Activated CD4-positive, alpha-beta memory T cell treated with anti-CD3 and anti-CD28 coated beads, Interleukin-2, amount 10 ng/mL, durations not matched to agents 7 days and 5 days (primary cell): ENCODE measurements at regions not wholly inside any gene's neighbourhood (a gene's known extent, or its start where the extent isn't known, plus 50 kb on each side); places are given as distances from the start of the nearest gene placed in this dataset.
"Not testable (repeated sequence)": the region's sequence is repeated elsewhere in the genome, so short reads cannot be mapped to it uniquely, and the experiment has no call there.

Experiments used
- CTCF ChIA-PET: fragments of 350-600 bp; sonication (Branson Sonifier 250); formaldehyde crosslinking; loops from one replicate; lab custom pipeline; 2021; ENCODE audit warnings: antibody characterized with exemption, inconsistent platforms; lab: Charles Lee
- POLR2A ChIA-PET: fragments of 350-600 bp; sonication (Branson Sonifier 250); formaldehyde crosslinking; loops from one replicate; lab custom pipeline; 2021; ENCODE audit warnings: antibody characterized with exemption; lab: Charles Lee
- DNase-seq: peaks from one replicate; pipeline ENCODE4 v3.0.0-alpha.2; 2020
- H3K27ac Mint-ChIP-seq: one replicate; pipeline ENCODE4 v1.8.0; 2021; ENCODE audit warnings: mild to moderate bottlenecking, mixed read lengths
- H3K27me3 Mint-ChIP-seq: one replicate; pipeline ENCODE4 v1.8.0; 2021; ENCODE audit warnings: mixed read lengths
- H3K36me3 Mint-ChIP-seq: one replicate; pipeline ENCODE4 v1.8.0; 2021; ENCODE audit warnings: low read depth, mixed read lengths
- H3K4me1 Mint-ChIP-seq: one replicate; pipeline ENCODE4 v1.8.0; 2021; ENCODE audit warnings: mixed read lengths
- H3K4me3 Mint-ChIP-seq: one replicate; pipeline ENCODE4 v1.8.0; 2021; ENCODE audit warnings: mild to moderate bottlenecking, mixed read lengths
- H3K9me3 Mint-ChIP-seq: one replicate; pipeline ENCODE4 v1.8.0; 2021; ENCODE audit warnings: mixed read lengths

DNA sequence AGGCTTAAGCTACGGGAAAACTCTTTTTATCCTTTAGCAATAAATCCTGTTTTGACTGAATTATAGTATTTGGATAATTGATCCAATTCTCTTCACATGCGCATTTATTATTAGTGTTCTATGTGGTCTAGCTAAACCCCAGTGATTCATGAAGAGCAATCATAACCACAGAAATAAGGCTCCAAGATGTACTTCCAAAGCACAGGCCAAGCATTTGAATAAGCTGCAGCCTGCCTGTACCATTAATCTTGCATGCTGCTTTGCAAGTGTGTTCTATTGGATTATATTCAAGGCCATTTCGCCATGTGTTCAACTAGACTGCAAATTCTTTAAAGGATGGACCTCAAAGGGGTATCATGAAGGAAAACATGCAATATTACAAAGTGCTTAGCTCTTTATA is 385.2 kb upstream of the FAT1 start:
- Mint-ChIP-seq H3K27ac (no peak overlapping the region), H3K27me3 (no peaks in the 10 kb centered on the region), H3K36me3 (no peaks in the 10 kb centered on the region), H3K4me1 (no peaks in the 10 kb centered on the region), H3K9me3 (peaks cover 8% of the 10 kb centered on the region), H3K4me3 (no peak overlapping the region)
- ChIA-PET CTCF (no interaction called here), POLR2A (no interaction called here)
- DNase-seq: no peak

DNA sequence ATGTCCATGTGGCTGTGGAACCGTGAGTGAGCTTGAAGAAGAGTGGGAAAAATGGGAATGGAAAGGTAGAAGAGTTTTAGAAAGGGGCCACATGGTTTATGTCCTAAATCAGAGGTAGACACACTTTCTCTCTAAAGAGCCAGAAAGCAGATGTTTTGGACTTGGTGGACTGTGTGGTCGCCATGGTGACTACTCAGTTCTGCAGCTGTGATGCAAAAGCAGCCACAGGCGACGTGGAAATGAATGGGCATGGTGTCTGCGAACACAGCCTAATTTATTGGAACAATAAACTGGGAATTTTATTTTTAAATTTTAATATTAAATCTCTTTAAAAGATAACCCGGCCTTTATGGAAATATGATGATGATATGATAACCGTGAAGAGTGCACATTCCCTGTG is 386.0 kb upstream of the FAT1 start:
- DNase-seq: no peak
- CTCF ChIA-PET: no interaction called here
- no peaks in the 10 kb centered on the region for H3K36me3 Mint-ChIP-seq
- peaks cover 8% of the 10 kb centered on the region for H3K9me3 Mint-ChIP-seq
- H3K4me3 Mint-ChIP-seq: no peak overlapping the region
- POLR2A ChIA-PET: no interaction called here
- no peak overlapping the region for H3K27ac Mint-ChIP-seq
- no peaks in the 10 kb centered on the region for H3K4me1 Mint-ChIP-seq
- H3K27me3 Mint-ChIP-seq: no peaks in the 10 kb centered on the region

DNA sequence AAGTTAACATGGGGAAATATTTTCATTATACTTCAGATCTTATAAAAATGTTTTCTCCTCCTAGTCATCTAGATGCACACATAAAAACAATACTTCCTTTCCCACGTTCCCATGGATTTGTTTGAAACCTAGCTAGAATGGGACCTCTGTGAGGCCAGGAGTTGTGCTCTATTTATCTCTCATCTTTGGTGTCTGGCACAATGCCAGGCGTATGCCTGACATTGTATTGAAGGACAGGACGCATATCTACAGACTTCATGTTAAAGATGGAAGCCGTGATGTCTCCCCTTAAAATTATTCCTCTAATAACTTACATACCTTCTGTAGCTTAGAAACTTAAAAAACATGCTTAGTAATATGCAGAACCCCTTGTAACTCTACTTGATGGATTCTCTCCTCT is 394.5 kb upstream of the FAT1 start:
- POLR2A ChIA-PET: no interaction called here
- H3K4me3 Mint-ChIP-seq: no peak overlapping the region
- CTCF ChIA-PET: no interaction called here

DNA sequence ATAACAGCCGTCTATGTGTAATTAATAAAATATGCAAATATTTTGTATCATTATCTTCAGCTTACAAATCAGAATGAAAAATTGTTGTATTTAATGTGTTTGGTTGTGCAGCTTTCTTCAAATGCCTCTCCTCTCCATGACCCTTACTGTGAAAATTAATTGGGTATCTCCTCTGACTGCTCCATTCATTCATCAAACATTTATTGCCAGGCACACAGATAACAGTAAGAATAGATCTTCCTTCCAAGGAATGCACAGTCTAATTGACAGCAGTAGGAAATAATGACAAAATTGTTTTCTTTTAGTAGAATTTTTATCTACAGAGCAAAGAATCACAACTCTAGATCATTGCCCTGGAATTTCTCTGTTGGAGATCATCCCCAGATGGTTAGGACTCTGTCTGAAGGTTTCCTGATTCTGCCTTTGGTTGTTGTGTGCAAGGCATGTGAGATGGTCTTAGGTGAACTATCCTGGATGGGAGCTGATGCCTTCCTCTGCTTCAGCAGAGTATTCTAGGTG is 395.0 kb upstream of the FAT1 start:
- Mint-ChIP-seq H3K27me3 (no peaks in the 10 kb centered on the region), H3K9me3 (peaks cover 4% of the 10 kb centered on the region), H3K4me3 (no peak overlapping the region), H3K4me1 (no peaks in the 10 kb centered on the region), H3K36me3 (no peaks in the 10 kb centered on the region), H3K27ac (no peak overlapping the region)
- DNase-seq: no peak
- CTCF ChIA-PET: no interaction called here
- POLR2A ChIA-PET: no interaction called here

More for the DNA sequence above, 394.5 kb upstream of the FAT1 start:
- Mint-ChIP-seq H3K27me3 (no peaks in the 10 kb centered on the region), H3K4me1 (no peaks in the 10 kb centered on the region), H3K27ac (no peak overlapping the region), H3K36me3 (no peaks in the 10 kb centered on the region), H3K9me3 (peaks cover 8% of the 10 kb centered on the region)
- no peak for DNase-seq

DNA sequence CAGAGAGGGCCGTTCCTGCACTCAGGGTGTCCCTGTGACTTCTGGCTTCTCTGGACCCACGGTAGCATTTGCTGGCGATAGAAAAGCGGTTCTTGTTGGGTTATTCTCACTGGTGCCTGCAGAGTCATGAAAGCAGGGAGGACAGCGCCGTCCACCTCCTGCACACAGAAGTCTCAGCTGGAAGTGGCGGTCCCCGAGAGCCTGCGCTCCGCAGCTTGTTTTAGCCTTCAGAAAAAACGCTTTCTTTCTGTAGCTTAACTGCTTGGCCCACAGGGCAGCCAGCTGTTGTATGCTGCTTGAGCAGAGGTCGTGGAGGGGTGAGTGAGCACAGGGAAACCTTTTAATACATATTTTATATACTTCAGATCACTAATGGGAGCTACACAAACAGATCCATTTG is 400.7 kb upstream of the FAT1 start:
- ChIA-PET POLR2A (no interaction called here), CTCF (no interaction called here)
- no peak for DNase-seq
- no peaks in the 10 kb centered on the region for H3K36me3 Mint-ChIP-seq
- no peak overlapping the region for H3K27ac Mint-ChIP-seq
- no peak overlapping the region for H3K4me3 Mint-ChIP-seq
- peaks cover 6% of the 10 kb centered on the region for H3K9me3 Mint-ChIP-seq
- no peaks in the 10 kb centered on the region for H3K27me3 Mint-ChIP-seq
- H3K4me1 Mint-ChIP-seq: no peaks in the 10 kb centered on the region

DNA sequence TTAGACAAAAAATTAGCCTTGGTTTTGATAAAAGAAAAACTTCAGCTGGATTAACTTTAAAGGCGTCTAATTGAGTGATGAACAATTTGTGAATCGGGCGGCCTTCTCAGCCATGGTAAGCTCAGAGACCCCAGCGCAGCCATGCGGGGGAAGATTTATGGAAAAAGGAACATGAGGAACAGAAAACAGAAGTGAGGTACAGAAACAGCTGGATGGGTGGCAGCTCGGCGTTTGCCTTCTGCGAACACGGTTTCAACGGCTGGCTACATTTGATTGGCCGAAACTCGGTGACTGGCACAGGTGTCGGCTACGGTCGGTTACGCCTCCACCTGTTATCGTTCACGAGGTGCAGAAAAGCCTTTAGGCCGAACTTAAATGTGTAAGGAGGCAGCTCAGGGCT is 401.4 kb upstream of the FAT1 start:
- H3K27me3 Mint-ChIP-seq: no peaks in the 10 kb centered on the region
- no peak overlapping the region for H3K27ac Mint-ChIP-seq
- no peaks in the 10 kb centered on the region for H3K36me3 Mint-ChIP-seq
- no peaks in the 10 kb centered on the region for H3K4me1 Mint-ChIP-seq
- no peak for DNase-seq
- H3K4me3 Mint-ChIP-seq: no peak overlapping the region
- ChIA-PET POLR2A (no interaction called here), CTCF (no interaction called here)
- H3K9me3 Mint-ChIP-seq: peaks cover 9% of the 10 kb centered on the region

DNA sequence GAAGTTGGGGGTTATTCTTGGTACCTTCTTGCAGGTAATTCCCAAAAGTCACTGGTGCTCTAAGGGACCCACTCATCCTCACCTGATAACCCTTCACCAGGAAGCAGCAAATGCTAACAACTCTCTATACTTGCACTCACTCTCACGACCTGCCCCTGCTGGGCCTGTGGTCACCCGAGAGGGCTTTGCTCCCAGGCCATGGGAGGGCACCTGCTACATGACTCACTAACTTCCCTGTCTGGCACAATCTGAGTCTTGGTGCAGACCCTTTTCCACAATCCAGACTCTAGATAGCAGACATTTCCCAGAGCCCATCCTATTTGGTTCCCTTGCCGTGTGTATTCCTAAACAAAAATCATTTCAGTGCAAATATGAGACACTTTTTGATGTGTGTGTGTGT is 403.8 kb upstream of the FAT1 start:
- no peaks in the 10 kb centered on the region for H3K36me3 Mint-ChIP-seq
- DNase-seq: no peak
- peaks cover 12% of the 10 kb centered on the region for H3K9me3 Mint-ChIP-seq
- H3K4me3 Mint-ChIP-seq: no peak overlapping the region
- no peaks in the 10 kb centered on the region for H3K27me3 Mint-ChIP-seq
- no peaks in the 10 kb centered on the region for H3K4me1 Mint-ChIP-seq
- H3K27ac Mint-ChIP-seq: no peak overlapping the region
- POLR2A ChIA-PET: no interaction called here
- CTCF ChIA-PET: interaction anchor here (0.6 kb wide), 1 partner anchor 9 kb away, joined by 3 read pairs; no protein-coding TSS in a partner anchor

DNA sequence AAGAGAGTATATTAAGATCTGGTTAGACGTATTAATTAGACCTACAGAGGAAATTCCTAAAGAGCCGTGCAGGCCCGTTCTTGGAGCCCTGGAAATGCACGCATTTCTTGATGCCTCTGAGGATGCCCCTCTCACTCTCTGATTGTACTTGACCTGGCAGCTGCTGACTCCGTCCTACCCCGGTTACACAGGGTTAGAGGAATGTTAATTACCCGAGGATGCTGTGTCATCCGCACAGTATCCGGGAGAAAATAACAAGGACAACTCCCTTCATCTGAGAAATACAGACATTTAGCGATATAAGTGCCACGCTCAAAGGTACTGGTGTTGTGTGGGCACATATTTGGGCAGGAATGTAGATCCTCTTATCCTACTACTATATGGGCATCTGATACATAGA is 404.6 kb upstream of the FAT1 start:
- Mint-ChIP-seq H3K4me1 (no peaks in the 10 kb centered on the region), H3K27me3 (no peaks in the 10 kb centered on the region), H3K4me3 (no peak overlapping the region), H3K27ac (no peak overlapping the region), H3K36me3 (no peaks in the 10 kb centered on the region), H3K9me3 (peaks cover 12% of the 10 kb centered on the region)
- ChIA-PET POLR2A (no interaction called here), CTCF (no interaction called here)
- DNase-seq: no peak

DNA sequence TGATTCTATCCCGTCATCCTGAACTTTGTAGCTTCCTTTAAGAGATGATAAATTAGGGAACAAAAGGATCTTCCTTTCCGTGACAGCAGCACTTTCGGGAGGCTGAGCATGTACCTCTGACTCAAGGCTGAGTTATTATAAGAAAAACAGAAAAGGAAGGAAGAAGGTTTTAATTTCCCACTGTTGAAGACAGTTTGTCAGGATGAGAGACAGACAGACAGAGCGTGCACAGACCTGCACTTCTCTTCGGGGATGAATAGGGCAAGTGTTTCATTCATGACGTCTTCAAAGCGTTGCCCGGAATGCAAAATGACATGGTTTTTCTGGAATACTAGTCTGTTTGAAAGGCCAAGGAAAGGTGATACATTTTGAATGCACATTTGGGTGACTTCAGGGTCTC is 405.3 kb upstream of the FAT1 start:
- H3K36me3 Mint-ChIP-seq: no peaks in the 10 kb centered on the region
- CTCF ChIA-PET: no interaction called here
- H3K4me1 Mint-ChIP-seq: no peaks in the 10 kb centered on the region
- POLR2A ChIA-PET: no interaction called here
- no peak overlapping the region for H3K27ac Mint-ChIP-seq
- peaks cover 12% of the 10 kb centered on the region for H3K9me3 Mint-ChIP-seq
- DNase-seq: no peak
- no peaks in the 10 kb centered on the region for H3K27me3 Mint-ChIP-seq
- no peak overlapping the region for H3K4me3 Mint-ChIP-seq

DNA sequence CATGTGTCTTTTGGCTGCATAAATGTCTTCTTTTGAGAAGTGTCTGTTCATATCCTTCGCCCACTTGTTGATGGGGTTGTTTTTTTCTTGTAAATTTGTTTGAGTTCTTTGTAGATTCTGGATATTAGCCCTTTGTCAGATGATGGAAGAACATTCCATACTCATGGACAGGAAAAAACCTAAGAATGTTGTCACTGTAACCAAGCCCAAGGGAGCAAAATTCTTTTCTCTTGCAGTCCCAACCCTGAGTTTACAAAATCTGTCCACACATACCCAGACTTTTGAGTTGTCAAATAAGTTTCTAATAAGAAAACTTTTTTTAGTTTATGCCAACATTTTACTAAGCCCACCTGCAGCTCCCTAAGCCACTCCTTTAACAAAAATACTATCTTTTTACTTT is 408.2 kb upstream of the FAT1 start:
- H3K4me3 Mint-ChIP-seq, POLR2A ChIA-PET, H3K4me1 Mint-ChIP-seq, H3K36me3 Mint-ChIP-seq, DNase-seq, H3K27ac Mint-ChIP-seq, H3K27me3 Mint-ChIP-seq, CTCF ChIA-PET: not testable (repeated sequence)
- H3K9me3 Mint-ChIP-seq: peaks cover 15% of the 10 kb centered on the region

DNA sequence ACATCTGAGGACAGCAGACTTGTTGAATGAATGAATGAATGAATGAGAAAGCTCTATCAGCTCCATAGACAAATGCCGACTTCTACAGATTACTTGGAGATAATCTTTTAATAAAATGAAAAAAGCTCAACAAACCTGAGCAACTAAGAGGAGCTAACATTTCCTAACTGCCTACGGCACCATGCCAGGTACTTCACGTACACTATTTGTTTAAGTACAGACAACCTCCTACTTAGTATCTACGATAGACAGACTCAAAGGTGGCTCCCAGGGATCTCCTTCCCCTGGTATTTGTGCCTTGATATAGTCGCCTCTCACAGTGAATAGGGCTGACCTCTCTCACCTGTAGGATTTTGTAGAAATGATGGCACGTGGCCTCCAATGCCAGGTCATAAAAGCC is 412.2 kb upstream of the FAT1 start:
- Mint-ChIP-seq H3K36me3 (no peaks in the 10 kb centered on the region), H3K27ac (no peak overlapping the region), H3K4me1 (no peaks in the 10 kb centered on the region), H3K27me3 (no peaks in the 10 kb centered on the region), H3K9me3 (peaks cover 12% of the 10 kb centered on the region), H3K4me3 (no peak overlapping the region)
- POLR2A ChIA-PET: no interaction called here
- DNase-seq: no peak
- CTCF ChIA-PET: no interaction called here

DNA sequence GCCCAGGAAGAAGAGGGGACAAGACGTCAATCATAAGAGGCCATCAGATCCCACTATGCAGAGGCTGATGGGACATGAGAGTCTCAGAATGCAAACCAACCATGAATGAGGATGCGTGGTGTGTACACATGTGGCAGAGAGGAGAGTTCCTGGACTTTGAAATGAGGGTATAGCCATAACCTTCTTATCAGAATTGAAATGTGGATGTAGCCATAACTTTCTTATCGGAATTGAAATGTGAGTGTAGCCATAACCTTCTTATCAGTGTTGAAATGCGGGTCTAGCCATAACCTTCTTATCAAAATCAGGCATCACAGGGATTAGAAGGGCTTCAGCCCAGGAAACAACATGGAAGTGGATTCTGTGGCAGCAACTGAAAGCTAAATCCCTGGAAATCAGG is 415.5 kb upstream of the FAT1 start:
- H3K4me1 Mint-ChIP-seq: no peaks in the 10 kb centered on the region
- H3K36me3 Mint-ChIP-seq: no peaks in the 10 kb centered on the region
- POLR2A ChIA-PET: no interaction called here
- H3K9me3 Mint-ChIP-seq: peaks cover 12% of the 10 kb centered on the region
- H3K27ac Mint-ChIP-seq: no peak overlapping the region
- H3K27me3 Mint-ChIP-seq: no peaks in the 10 kb centered on the region
- DNase-seq: no peak
- H3K4me3 Mint-ChIP-seq: no peak overlapping the region
- CTCF ChIA-PET: no interaction called here

DNA sequence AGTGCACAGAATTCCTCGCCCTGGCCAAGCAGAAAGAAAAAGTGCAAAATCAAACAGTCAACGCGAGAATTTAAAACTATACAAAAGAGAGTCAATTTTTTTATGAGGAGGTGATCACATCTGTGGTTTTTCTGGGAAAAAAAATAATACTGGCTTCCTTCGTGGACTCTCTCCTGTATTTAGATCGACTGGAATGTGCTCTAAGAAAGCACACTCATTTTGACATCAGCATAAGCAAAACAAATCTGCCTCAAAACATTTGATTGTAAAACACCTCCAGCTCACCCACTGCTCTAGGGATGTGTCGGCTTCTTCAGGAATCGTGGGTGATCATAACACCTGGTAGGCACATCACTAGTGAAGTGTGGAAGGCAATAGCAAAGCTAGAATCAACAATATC is 417.4 kb upstream of the FAT1 start:
- no peak overlapping the region for H3K27ac Mint-ChIP-seq
- ChIA-PET CTCF (no interaction called here), POLR2A (no interaction called here)
- no peaks in the 10 kb centered on the region for H3K27me3 Mint-ChIP-seq
- no peaks in the 10 kb centered on the region for H3K36me3 Mint-ChIP-seq
- no peaks in the 10 kb centered on the region for H3K4me1 Mint-ChIP-seq
- no peak for DNase-seq
- no peak overlapping the region for H3K4me3 Mint-ChIP-seq
- peaks cover 9% of the 10 kb centered on the region for H3K9me3 Mint-ChIP-seq

DNA sequence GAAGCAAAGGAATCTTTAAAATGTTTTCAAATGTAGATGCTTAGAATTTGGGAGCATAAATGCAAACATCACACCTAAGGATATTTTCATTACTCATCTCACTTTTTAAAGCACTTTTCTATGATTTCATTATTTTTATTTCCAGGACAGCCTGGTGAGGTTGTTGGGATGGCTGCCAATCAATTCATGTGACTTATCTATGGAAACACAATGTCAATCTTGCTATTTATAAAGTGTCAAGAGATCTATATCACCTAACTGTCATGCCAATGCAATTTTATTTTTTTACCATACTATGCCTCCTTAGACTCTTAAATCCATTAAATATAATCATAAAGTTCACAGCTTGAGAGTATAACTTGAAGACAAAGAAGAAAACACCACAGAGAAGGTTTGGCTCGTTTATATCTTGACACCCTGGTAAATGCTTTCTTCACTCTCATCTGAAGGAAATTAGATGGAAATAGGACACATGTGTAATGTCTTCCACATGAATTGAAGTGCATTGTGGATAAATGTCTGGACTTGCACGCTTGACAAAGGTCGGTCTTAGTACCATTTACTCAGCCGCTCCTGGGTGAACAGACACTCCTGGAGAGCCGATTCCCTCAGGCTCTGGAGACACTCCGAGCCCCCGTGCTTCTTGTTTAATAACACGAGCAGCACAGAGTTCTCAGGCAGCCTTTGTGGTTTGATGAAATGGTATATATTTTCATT is 425.7 kb upstream of the FAT1 start:
- Mint-ChIP-seq H3K27me3 (no peaks in the 10 kb centered on the region), H3K27ac (no peak overlapping the region), H3K4me1 (no peaks in the 10 kb centered on the region), H3K36me3 (no peaks in the 10 kb centered on the region), H3K4me3 (no peak overlapping the region), H3K9me3 (peaks cover 6% of the 10 kb centered on the region)
- ChIA-PET POLR2A (no interaction called here), CTCF (no interaction called here)
- DNase-seq: no peak
